Activated B cell treated with CpG ODN at 0.5 μM for 24 hours (primary cell): ENCODE measurements at regions not wholly inside any gene's neighbourhood (a gene's known extent, or its start where the extent isn't known, plus 50 kb on each side); places are given as distances from the start of the nearest gene placed in this dataset.

Source experiments
- ATAC-seq: fragments of 200-7000 bp; cut with Tn5 transposase; one replicate; pipeline ENCODE4 v1.10.0; 2021; ENCODE audit warnings: low read depth, mild to moderate bottlenecking, moderate library complexity
- CTCF ChIA-PET: fragments of 350-600 bp; sonication (Branson Sonifier 250); formaldehyde crosslinking; loops from one replicate; lab custom pipeline; 2021; ENCODE audit warnings: antibody characterized with exemption; lab: Charles Lee
- POLR2A ChIA-PET: fragments of 350-600 bp; sonication (Branson Sonifier 250); formaldehyde crosslinking; loops from one replicate; lab custom pipeline; 2021; ENCODE audit warnings: antibody characterized with exemption; lab: Charles Lee
- DNase-seq: peaks from one replicate; pipeline ENCODE4 v3.0.0; 2022
- H3K27ac Mint-ChIP-seq: one replicate; pipeline ENCODE4 v1.8.0; 2020; ENCODE audit warnings: mixed read lengths
- H3K27me3 Mint-ChIP-seq: one replicate; pipeline ENCODE4 v1.8.0; 2021; ENCODE audit warnings: mixed read lengths
- H3K36me3 Mint-ChIP-seq: one replicate; pipeline ENCODE4 v1.8.0; 2021; ENCODE audit warnings: low read depth, mixed read lengths
- H3K4me1 Mint-ChIP-seq: one replicate; pipeline ENCODE4 v1.8.0; 2021; ENCODE audit warnings: mixed read lengths
- H3K4me3 Mint-ChIP-seq: one replicate; pipeline ENCODE4 v1.8.0; 2020; ENCODE audit warnings: mild to moderate bottlenecking, mixed read lengths
- H3K9me3 Mint-ChIP-seq: one replicate; pipeline ENCODE4 v1.8.0; 2020; ENCODE audit warnings: mixed read lengths
- intact Hi-C: fragments of 100-400 bp; cut with micrococcal nuclease; formaldehyde crosslinking; loops from one replicate; pipeline ENCODE4 v1.15.1; 2024
- TF ChIP-seq, protein P1 (sequence below): fragments of 200-600 bp; IDR thresholded peaks from one replicate; pipeline ENCODE4 v1.8.0; 2022; ENCODE audit warnings: antibody characterized with exemption, mild to moderate bottlenecking

DNA sequence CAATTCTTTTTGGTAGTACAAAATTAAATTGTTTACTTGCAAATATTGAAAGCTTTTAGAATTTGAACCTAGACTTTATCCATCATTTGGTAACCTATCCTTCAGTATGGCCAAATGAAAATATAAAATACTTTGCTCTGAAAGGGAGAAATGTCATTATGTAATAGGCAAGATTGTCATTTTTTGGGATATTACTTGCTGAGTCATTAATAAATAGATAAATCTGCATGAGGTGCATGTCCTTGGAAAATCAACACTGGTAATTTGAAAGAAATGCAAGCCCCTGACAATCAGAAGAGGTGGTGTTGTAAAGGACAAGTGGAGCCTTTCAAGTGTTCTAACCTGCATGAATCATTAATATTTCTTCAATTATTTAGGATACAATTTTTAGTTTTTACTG, 231.8 kb upstream of the CCNG1 start:
- H3K36me3 Mint-ChIP-seq, result no peaks in the 10 kb centered on the region
- POLR2A ChIA-PET, result no interaction called here
- no peak overlapping the region for H3K4me3 Mint-ChIP-seq
- TF ChIP-seq, protein P1, sequence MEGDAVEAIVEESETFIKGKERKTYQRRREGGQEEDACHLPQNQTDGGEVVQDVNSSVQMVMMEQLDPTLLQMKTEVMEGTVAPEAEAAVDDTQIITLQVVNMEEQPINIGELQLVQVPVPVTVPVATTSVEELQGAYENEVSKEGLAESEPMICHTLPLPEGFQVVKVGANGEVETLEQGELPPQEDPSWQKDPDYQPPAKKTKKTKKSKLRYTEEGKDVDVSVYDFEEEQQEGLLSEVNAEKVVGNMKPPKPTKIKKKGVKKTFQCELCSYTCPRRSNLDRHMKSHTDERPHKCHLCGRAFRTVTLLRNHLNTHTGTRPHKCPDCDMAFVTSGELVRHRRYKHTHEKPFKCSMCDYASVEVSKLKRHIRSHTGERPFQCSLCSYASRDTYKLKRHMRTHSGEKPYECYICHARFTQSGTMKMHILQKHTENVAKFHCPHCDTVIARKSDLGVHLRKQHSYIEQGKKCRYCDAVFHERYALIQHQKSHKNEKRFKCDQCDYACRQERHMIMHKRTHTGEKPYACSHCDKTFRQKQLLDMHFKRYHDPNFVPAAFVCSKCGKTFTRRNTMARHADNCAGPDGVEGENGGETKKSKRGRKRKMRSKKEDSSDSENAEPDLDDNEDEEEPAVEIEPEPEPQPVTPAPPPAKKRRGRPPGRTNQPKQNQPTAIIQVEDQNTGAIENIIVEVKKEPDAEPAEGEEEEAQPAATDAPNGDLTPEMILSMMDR, result no peak
- H3K9me3 Mint-ChIP-seq, result peaks cover 6% of the 10 kb centered on the region
- CTCF ChIA-PET, result no interaction called here
- no peaks in the 10 kb centered on the region for H3K27me3 Mint-ChIP-seq
- DNase-seq (no peak), ATAC-seq (no peak)
- intact Hi-C loops, result no loop called here
- H3K4me1 Mint-ChIP-seq, result no peaks in the 10 kb centered on the region
- H3K27ac Mint-ChIP-seq, result no peak overlapping the region

DNA sequence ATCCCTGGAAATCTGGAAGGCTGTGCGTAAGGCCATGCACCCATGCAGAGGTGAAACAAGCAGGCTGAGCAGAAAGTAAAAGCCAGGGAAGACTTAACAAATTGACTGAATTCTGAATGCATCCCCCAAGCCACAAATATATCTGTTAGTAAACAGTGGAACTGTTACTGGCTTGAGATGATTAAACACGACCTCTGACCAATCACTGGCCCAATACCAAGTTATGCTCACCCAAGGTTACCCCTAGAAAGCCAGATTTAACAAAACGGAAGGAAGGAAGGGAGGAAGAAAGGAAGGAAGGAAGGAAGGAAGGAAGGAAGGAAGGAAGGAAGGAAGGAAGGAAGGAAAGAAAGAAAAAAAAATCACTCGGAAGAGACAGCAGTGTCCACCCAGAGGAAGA, 215.8 kb upstream of the CCNG1 start:
- Mint-ChIP-seq H3K27ac (no peak overlapping the region), H3K27me3 (no peaks in the 10 kb centered on the region), H3K9me3 (peaks cover 6% of the 10 kb centered on the region), H3K4me3 (no peak overlapping the region), H3K4me1 (no peaks in the 10 kb centered on the region), H3K36me3 (no peaks in the 10 kb centered on the region)
- DNase-seq (no peak), ATAC-seq (no peak)
- CTCF ChIA-PET, result no interaction called here
- TF ChIP-seq, protein P1, result no peak
- intact Hi-C loops, result no loop called here
- POLR2A ChIA-PET, result no interaction called here

DNA sequence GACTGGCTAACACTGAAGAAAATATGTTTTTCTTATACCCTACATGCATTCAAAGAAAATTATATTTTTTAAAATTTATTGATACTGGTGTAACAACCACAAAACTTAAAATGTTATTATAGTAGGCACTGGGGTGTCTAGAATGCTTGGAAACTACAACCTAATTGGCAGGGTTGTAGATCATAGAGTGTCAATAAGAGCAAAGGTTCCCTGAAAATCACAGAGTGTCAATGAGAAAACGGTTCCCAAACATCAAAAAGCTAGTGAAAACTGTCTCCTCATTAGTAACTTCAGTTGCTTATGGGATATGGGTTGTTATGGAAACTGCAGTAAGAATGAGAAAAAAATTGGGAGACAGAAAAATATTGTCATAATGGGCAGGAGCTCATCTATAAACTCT, 214.4 kb upstream of the CCNG1 start:
- Mint-ChIP-seq H3K9me3 (peaks cover 6% of the 10 kb centered on the region), H3K36me3 (no peaks in the 10 kb centered on the region), H3K27me3 (no peaks in the 10 kb centered on the region), H3K4me3 (no peak overlapping the region), H3K4me1 (no peaks in the 10 kb centered on the region), H3K27ac (no peak overlapping the region)
- DNase-seq, result no peak
- POLR2A ChIA-PET, result no interaction called here
- intact Hi-C loops, result no loop called here
- TF ChIP-seq, protein P1, result no peak
- no peak for ATAC-seq
- CTCF ChIA-PET, result no interaction called here

DNA sequence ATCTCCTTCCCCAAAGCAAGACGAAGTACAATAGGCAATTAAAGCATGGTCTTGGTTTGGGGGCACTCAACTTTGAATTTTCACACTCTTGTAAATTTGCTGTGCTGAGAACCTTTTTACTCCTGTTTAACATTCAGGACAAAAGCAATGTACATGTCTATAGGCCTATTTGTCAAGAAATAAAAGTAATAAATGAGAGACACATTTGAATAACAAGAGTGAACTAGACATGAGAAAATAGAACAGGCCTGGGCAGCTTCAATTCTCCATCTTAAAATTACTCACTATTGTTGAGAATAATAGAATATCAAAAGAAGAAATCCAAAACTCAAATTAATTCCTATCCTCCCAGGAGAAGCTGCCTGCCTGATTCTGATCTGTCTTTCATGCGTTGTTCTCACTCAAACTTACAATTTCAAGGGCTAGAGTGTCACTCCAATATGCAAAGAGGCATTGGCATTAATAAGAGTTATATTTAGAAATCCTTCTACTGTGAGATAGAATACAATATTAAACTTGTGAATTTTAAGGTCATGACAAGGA, 192.9 kb upstream of the CCNG1 start:
- Mint-ChIP-seq H3K27ac (no peak overlapping the region), H3K36me3 (no peaks in the 10 kb centered on the region), H3K4me1 (no peaks in the 10 kb centered on the region), H3K27me3 (no peaks in the 10 kb centered on the region), H3K9me3 (no peaks in the 10 kb centered on the region), H3K4me3 (no peak overlapping the region)
- ChIA-PET CTCF (no interaction called here), POLR2A (no interaction called here)
- intact Hi-C loops, result no loop called here
- DNase-seq (no peak), ATAC-seq (no peak)
- TF ChIP-seq, protein P1, result no peak

DNA sequence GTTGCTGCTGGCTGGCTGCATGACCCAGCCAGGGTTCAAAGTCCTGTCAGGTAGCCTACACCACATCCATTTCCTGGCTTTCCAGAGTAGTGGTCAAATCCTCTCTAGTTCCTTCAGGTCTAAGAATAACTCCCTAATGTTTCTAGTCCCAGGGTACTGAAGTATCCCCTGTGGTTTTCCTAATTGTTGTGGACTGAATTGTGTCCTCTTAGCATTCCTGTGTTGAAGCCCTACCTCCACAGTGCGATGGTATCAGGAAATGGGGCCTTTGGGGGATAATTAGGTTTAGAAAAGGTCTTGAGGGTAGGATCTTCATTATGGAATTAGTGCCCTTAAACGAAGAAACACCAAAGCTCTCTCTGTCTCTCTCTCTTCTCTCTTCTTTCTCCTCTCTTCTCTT, 191.8 kb upstream of the CCNG1 start:
- H3K9me3 Mint-ChIP-seq, result no peaks in the 10 kb centered on the region
- H3K27ac Mint-ChIP-seq, result no peak overlapping the region
- ATAC-seq (no peak), DNase-seq (no peak)
- no peaks in the 10 kb centered on the region for H3K36me3 Mint-ChIP-seq
- H3K4me3 Mint-ChIP-seq, result no peak overlapping the region
- no peaks in the 10 kb centered on the region for H3K27me3 Mint-ChIP-seq
- intact Hi-C loops, result no loop called here
- ChIA-PET CTCF (no interaction called here), POLR2A (no interaction called here)
- TF ChIP-seq, protein P1, result no peak
- no peaks in the 10 kb centered on the region for H3K4me1 Mint-ChIP-seq
